Heart left ventricle (tissue), 16 donors: ENCODE measurements at regions not wholly inside any gene's neighbourhood (a gene's known extent, or its start where the extent isn't known, plus 50 kb on each side); places are given as distances from the start of the nearest gene placed in this dataset.

Source experiments
- ATAC-seq, 4 donors: fragments of 200-7000 bp; cut with Tn5 transposase; one replicate each; pipeline ENCODE4 v1.9.1; 2020 to 2022; ENCODE audit warnings: moderate library complexity in 4 of 4, mild to moderate bottlenecking in 3 of 4, moderate number of reproducible peaks in 1 of 4
- DNase-seq, 5 donors: peaks; one replicate each; pipeline ENCODE4 v3.0.0-alpha.2; 2020
- H3K27ac ChIP-seq, 12 donors: fragments of 200-600 bp; sonication (generic) in 4 of 12; one replicate each; pipeline versions ENCODE4 v1.5.0 to v1.8.0; 2016 to 2022; ENCODE audit warnings: mild to moderate bottlenecking in 2 of 12
- H3K27me3 ChIP-seq, 9 donors: fragments of 200-600 bp; sonication (generic) in 2 of 9; one replicate each; pipeline versions ENCODE4 v1.5.1 to v1.8.0; 2016 to 2022; ENCODE audit warnings: mild to moderate bottlenecking in 3 of 9
- H3K36me3 ChIP-seq, 9 donors: fragments of 200-600 bp; sonication (generic) in 2 of 9; one replicate each; pipeline versions ENCODE4 v1.5.0 to v1.8.0; 2018 to 2022; ENCODE audit warnings: mild to moderate bottlenecking in 2 of 9
- H3K4me1 ChIP-seq, 12 donors: fragments of 200-600 bp; sonication (generic) in 4 of 12; one replicate each; pipeline versions ENCODE4 v1.5.0 to v1.8.0; 2016 to 2022; ENCODE audit warnings: mild to moderate bottlenecking in 3 of 12
- H3K4me3 ChIP-seq, 12 donors: fragments of 200-600 bp; sonication (generic) in 4 of 12; one replicate each; pipeline versions ENCODE4 v1.5.0 to v1.8.0; 2017 to 2022; ENCODE audit warnings: mild to moderate bottlenecking in 9 of 12, moderate library complexity in 4 of 12
- H3K9me3 ChIP-seq, 12 donors: fragments of 200-600 bp; sonication (generic) in 4 of 12; one replicate each; pipeline versions ENCODE4 v1.5.0 to v1.8.0; 2016 to 2022; ENCODE audit warnings: mild to moderate bottlenecking in 1 of 12
- POLR2A ChIP-seq, 2 donors: fragments of 450-650 bp; IDR thresholded peaks; one replicate each; pipeline ENCODE4 v1.6.1; 2017; ENCODE audit warnings: antibody characterized with exemption in 2 of 2, mild to moderate bottlenecking in 2 of 2, moderate library complexity in 2 of 2
- WGBS, 4 donors: extraction: QIAGEN DNeasy Blood & Tissue Kit in 2 of 4; methylation state at CpG; one replicate each; pipeline versions ENCODE4 v1.1.5 to v1.1.7; 2013 to 2018; 5-methylcytosine and 5-hydroxymethylcytosine counted together
- intact Hi-C, 10 donors: fragments of 100-400 bp; cut with DNase I; formaldehyde crosslinking; loops; one replicate each; pipeline versions ENCODE4 v1.11.1 to v1.14.2; 2022
- TF ChIP-seq, protein P1 (sequence below), 12 donors: fragments of 200-600 bp; sonication (generic) in 4 of 12; IDR thresholded peaks; one replicate each; pipeline versions ENCODE4 v1.5.0 to v1.8.0; 2018 to 2022; ENCODE audit warnings: antibody characterized with exemption in 12 of 12, mild to moderate bottlenecking in 5 of 12
- donor health status: ischemic (EF 13 %, LVEDD 7.1; RV severe dilation, severe dysfunction).
- donor health status: healthy with polysubstance abuse.
- donor health status: DM: no; HTN: yes; CAD: no.
- donor health status: DM: no; HTN: no; CAD: no.
- donor health status: ischemic (EF 25% LVEDD 6.9; RV normal size, moderate dysfunction).
- donor health status: ischemic (EF 25% LVEDD 5.7; RV mildly dilated, moderate dysfunction).
- donor health status: healthy.
- donor health status: DM: yes; HTN: yes; CAD: no.
- donor health status: ischemic (EF 35%, LVEDD 5.7; RV mildly dilated, moderate dysfunction).
- donor health status: nonischemic (EF 11% LVEDD 7.7; RV severe dilation, severe dysfunction).
- donor health status: DM: yes; HTN: yes; CAD: no.
- donor health status: PGD.
- donor health status: ischemic (EF 29% LVEDD 5.4; RV normal size, mild dysfunction).
- donor health status: nonischemic (EF 23%, LVEDD 6.1; RV moderate dilation, normal function).

DNA sequence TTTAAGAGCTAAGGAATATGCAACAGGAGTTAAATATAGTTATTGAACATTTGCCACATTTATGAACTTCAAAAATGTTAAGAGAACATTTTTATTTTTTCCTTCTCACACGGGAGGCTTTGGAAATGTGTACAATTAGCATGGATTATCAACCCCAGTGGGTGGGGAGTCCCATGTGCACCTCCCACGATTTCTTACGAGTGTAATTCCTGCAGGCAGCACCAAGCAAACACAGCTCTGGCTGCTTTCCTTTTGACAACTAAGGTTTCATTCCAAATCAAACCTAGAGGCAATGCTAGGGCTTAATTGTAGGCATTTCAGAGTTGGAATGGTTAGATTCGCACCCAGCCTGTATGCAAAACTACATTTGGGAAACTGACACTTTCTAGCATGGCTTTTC is 460.9 kb downstream of the METTL15 start:
- TF ChIP-seq, protein P1, sequence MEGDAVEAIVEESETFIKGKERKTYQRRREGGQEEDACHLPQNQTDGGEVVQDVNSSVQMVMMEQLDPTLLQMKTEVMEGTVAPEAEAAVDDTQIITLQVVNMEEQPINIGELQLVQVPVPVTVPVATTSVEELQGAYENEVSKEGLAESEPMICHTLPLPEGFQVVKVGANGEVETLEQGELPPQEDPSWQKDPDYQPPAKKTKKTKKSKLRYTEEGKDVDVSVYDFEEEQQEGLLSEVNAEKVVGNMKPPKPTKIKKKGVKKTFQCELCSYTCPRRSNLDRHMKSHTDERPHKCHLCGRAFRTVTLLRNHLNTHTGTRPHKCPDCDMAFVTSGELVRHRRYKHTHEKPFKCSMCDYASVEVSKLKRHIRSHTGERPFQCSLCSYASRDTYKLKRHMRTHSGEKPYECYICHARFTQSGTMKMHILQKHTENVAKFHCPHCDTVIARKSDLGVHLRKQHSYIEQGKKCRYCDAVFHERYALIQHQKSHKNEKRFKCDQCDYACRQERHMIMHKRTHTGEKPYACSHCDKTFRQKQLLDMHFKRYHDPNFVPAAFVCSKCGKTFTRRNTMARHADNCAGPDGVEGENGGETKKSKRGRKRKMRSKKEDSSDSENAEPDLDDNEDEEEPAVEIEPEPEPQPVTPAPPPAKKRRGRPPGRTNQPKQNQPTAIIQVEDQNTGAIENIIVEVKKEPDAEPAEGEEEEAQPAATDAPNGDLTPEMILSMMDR (IDR thresholded peaks at IDR 0.05), result no peak
- no peak for TF ChIP-seq POLR2A (IDR thresholded peaks at IDR 0.05)
- intact Hi-C loops, result no loop called here
- H3K27ac ChIP-seq, result no peak overlapping the region
- H3K4me3 ChIP-seq, result no peak overlapping the region
- WGBS, 4 donors, result 59 to 69% (median 66%) methylated on average over 4 of the region's 4 CpGs
- no peaks in the 10 kb centered on the region for H3K36me3 ChIP-seq
- peaks cover 0 to 14% (median 6%) of the 10 kb centered on the region in 12 donors for H3K4me1 ChIP-seq
- DNase-seq, result no peak
- peaks cover 0 to 3% (median 0%) of the 10 kb centered on the region in 12 donors for H3K9me3 ChIP-seq
- H3K27me3 ChIP-seq, result no peaks in the 10 kb centered on the region
- ATAC-seq, result no peak

DNA sequence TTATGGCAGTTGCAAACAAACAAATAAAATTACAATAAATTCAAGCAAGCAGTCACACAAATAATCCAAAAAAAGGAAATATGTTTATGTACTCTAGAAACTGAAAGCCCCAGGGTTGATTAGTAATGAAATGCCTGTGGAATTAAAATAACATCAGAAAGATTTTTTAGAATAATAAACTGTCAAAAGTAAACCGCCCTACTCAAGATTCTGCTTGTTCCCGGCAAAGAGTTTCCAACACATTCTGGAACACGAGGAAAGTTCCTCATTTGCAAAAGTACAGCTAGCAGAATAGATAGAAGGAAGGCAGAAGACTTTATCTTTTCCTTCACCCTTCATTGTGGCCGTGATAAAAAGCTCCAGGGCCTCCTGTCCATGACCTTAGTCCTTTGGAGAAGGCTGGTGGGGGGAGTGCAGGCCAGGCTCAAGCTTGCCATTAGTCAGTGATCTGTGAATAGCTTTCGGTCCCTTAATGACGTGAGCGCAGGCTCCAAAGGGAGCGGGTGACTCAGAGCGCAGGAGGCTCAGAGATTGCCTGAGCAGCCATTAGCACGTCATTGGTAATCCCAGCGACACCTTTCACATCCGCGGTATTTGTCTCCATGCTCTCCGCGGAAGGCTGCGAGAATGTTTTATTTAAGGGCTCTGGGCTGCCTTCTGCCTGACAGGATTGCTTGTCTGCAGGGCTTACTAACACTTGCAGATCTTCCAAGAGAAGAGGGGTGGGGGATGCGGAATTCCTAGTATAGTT is 458.3 kb downstream of the METTL15 start:
- H3K36me3 ChIP-seq, result no peaks in the 10 kb centered on the region
- H3K9me3 ChIP-seq, result peaks cover 0 to 3% (median 0%) of the 10 kb centered on the region in 12 donors
- WGBS, 4 donors, result 9 to 16% (median 11%) methylated on average over 17 of the region's 17 CpGs
- H3K27ac ChIP-seq, result peak overlapping the region in 8 of 12 donors; percentile 14 to 71 (median 46)
- DNase-seq, result peak; percentile 78 to 95 (median 80)
- peak overlapping the region in 7 of 12 donors; percentile 10 to 38 (median 19) for H3K4me3 ChIP-seq
- no peaks in the 10 kb centered on the region for H3K27me3 ChIP-seq
- intact Hi-C loops, result no loop called here
- ATAC-seq, result peak; percentile 96 to 100 (median 100)
- H3K4me1 ChIP-seq, result peaks cover 0 to 14% (median 6%) of the 10 kb centered on the region in 12 donors
- TF ChIP-seq, protein P1 (IDR thresholded peaks at IDR 0.05), result no peak
- TF ChIP-seq POLR2A (IDR thresholded peaks at IDR 0.05), result no peak

DNA sequence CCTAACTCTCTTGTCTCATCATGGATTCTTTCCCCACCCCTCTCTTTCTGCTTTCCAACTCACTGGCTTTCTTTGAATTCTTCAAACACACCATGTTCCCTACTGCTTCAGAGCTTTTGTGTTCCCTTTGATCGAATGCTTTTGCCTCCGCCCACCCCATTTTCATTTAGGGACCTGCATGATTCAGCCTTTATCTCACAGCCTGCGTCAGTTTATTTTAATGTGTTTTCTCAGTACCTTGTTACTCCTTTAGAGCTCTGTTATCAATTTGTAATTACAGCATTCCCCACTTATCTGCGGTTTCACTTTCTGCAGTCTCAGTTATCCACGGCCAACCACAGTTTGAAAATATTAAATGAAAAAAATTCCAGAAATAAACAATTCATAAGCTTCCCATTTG is 451.3 kb downstream of the METTL15 start:
- Histone ChIP-seq H3K4me1 (no peaks in the 10 kb centered on the region), H3K9me3 (no peaks in the 10 kb centered on the region), H3K27me3 (no peaks in the 10 kb centered on the region), H3K4me3 (no peak overlapping the region), H3K27ac (no peak overlapping the region), H3K36me3 (no peaks in the 10 kb centered on the region)
- DNase-seq (no peak), ATAC-seq (no peak)
- TF ChIP-seq, protein P1 (IDR thresholded peaks at IDR 0.05), result no peak
- TF ChIP-seq POLR2A (IDR thresholded peaks at IDR 0.05), result no peak
- WGBS, 4 donors, result 36 to 50% (median 41%) methylated on average over 5 of the region's 5 CpGs
- intact Hi-C loops, result no loop called here

DNA sequence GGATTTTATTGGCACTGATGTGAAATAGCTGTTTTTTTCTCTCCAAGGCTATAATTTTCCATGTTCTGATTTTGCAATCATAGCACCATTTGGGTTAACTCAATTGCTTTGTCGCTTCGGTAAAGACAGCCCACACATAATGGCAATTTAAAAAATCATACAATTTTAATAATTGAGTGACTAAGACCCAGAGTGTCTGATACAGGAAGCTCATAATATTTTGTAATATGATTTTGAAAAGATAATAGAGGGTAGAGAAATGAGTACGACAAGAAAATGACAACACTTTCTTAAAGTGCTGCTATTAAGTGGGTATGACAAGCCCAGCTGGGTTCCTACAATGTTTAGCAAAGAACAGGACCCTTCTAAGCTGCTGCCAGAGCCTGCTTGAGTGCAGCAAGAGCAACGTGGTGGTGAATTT is 439.1 kb downstream of the METTL15 start:
- intact Hi-C loops, result no loop called here
- no peaks in the 10 kb centered on the region for H3K27me3 ChIP-seq
- TF ChIP-seq, protein P1 (IDR thresholded peaks at IDR 0.05), result no peak
- no peak for TF ChIP-seq POLR2A (IDR thresholded peaks at IDR 0.05)
- WGBS, 4 donors, result 53 to 64% (median 61%) methylated on average over 4 of the region's 4 CpGs
- no peak overlapping the region for H3K4me3 ChIP-seq
- H3K4me1 ChIP-seq, result no peaks in the 10 kb centered on the region
- H3K27ac ChIP-seq, result no peak overlapping the region
- DNase-seq (no peak), ATAC-seq (peak in 1 of 4 donors; percentile 29)
- no peaks in the 10 kb centered on the region for H3K36me3 ChIP-seq
- no peaks in the 10 kb centered on the region for H3K9me3 ChIP-seq
